ENCODE measurements at regions not wholly inside any gene's neighbourhood (a gene's known extent, or its start where the extent isn't known, plus 50 kb on each side); places are given as distances from the start of the nearest gene placed in this dataset.

DNA sequence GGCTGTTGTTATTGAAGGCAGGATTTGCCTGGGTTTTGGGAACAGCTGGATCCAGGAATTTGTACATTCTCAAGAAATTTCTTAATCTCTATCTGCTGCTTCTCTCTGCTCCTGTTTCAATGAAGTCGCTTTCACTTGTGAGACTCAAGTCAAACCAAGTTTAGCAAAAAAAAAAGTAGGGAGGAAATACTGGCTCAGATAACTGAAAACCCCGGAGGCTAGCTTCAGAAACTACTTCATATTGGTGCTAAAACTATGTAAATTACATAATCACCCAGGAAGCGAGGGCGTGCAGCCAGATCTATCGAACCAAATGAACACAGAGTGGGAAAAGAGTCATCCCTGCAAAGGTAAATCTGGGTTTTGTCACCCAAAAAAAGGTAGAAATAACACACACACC lies 68.3 kb upstream of the FICD start:
- H3K9me3 ChIP-seq (ENCODE audit: control insufficient read depth, insufficient read depth, low read length), result no peaks in the 10 kb centered on the region
- no peaks in the 10 kb centered on the region for H3K27me3 ChIP-seq (ENCODE audit: control insufficient read depth, insufficient read depth, low read length)
- no peak overlapping the region for H3K27ac ChIP-seq (ENCODE audit: low read depth, low read length)
- 0 out of 2 replicates have a peak overlapping the region, but pooled peaks have one; percentile 0 for H3K9ac ChIP-seq (ENCODE audit: low read depth, low read length)
- H3K36me3 ChIP-seq (ENCODE audit: control insufficient read depth, insufficient read depth, low read length), result no peaks in the 10 kb centered on the region
- no peak overlapping the region for H3K4me3 ChIP-seq (ENCODE audit: low read depth, low read length)
- H3K4me1 ChIP-seq (ENCODE audit: control insufficient read depth, insufficient read depth, low read length), result peaks cover 40% of the 10 kb centered on the region

DNA sequence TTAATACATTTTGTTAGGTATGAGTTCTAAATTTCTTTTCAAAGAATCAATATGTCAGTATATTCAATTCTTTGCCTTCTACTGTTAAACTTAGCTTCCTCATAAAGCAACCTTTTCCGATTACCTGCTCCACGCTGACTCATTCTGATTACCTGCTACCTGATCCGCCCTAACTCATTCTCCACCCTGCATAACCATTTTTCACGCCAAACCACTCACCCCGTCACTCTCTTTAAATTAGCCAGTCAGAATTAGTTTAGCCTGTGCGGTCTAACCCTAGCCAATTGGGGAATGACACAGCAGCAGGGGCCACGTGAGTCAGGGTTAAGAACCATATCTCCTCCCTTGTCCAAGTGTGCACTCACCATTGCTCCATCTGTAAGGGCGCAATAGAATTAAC lies 72.2 kb upstream of the FICD start:
- H3K27ac ChIP-seq (ENCODE audit: low read depth, low read length), result peak overlapping the region; percentile 91
- peaks cover 44% of the 10 kb centered on the region for H3K4me1 ChIP-seq (ENCODE audit: control insufficient read depth, insufficient read depth, low read length)
- H3K9me3 ChIP-seq (ENCODE audit: control insufficient read depth, insufficient read depth, low read length), result no peaks in the 10 kb centered on the region
- H3K9ac ChIP-seq (ENCODE audit: low read depth, low read length), result no peak overlapping the region; the same call in 1 of the 2 replicates
- no peaks in the 10 kb centered on the region for H3K36me3 ChIP-seq (ENCODE audit: control insufficient read depth, insufficient read depth, low read length)
- no peak overlapping the region for H3K4me3 ChIP-seq (ENCODE audit: low read depth, low read length)
- no peaks in the 10 kb centered on the region for H3K27me3 ChIP-seq (ENCODE audit: control insufficient read depth, insufficient read depth, low read length)

DNA sequence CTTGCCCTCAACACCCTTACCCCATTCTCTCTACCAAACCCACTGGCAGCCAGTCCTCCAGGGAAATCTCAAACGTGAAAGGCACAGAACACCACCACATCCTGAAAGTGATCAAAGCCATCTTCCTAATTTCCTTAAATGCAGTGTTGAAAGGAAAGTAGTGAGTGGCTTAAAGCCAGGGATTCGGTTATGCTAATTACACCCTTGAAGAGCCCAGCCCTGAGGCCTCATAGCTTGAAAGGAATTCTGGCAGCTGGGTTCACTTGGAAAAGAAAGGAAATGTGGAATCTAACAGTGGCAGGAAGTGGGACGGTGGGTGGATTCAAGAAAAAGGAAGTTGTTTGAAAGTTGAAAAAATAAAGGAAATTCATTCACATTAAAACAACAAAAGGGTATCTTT lies 73.0 kb upstream of the FICD start:
- no peaks in the 10 kb centered on the region for H3K9me3 ChIP-seq (ENCODE audit: control insufficient read depth, insufficient read depth, low read length)
- H3K27ac ChIP-seq (ENCODE audit: low read depth, low read length), result peak overlapping the region; percentile 91
- H3K4me1 ChIP-seq (ENCODE audit: control insufficient read depth, insufficient read depth, low read length), result peaks cover 37% of the 10 kb centered on the region
- H3K27me3 ChIP-seq (ENCODE audit: control insufficient read depth, insufficient read depth, low read length), result no peaks in the 10 kb centered on the region
- H3K9ac ChIP-seq (ENCODE audit: low read depth, low read length), result peak overlapping the region; percentile 8; the same call in 1 of the 2 replicates
- no peaks in the 10 kb centered on the region for H3K36me3 ChIP-seq (ENCODE audit: control insufficient read depth, insufficient read depth, low read length)
- peak overlapping the region; percentile 29 for H3K4me3 ChIP-seq (ENCODE audit: low read depth, low read length)

DNA sequence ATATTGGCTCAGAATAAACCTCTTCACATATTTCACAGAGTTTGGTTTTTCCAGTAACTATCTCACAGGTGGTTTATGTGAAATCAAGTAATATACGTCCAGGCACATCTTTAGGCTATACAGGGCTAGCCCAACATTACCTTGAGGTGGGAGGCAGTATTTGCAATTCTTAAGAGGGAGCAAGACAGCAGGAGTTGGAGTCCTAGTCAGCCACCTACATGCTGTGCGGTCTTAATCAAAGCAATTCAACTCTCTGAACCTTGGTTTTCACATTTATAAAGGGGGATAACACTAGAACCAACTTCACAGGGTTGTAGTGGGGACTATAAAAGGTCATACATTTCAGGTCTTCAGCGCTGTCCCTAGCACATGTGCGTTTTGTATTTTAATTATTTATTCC lies 73.5 kb upstream of the FICD start:
- Histone ChIP-seq H3K9me3 (ENCODE audit: control insufficient read depth, insufficient read depth, low read length) (no peaks in the 10 kb centered on the region), H3K36me3 (ENCODE audit: control insufficient read depth, insufficient read depth, low read length) (no peaks in the 10 kb centered on the region), H3K9ac (ENCODE audit: low read depth, low read length) (peak overlapping the region; percentile 8), H3K27ac (ENCODE audit: low read depth, low read length) (peak overlapping the region; percentile 91), H3K27me3 (ENCODE audit: control insufficient read depth, insufficient read depth, low read length) (no peaks in the 10 kb centered on the region), H3K4me1 (ENCODE audit: control insufficient read depth, insufficient read depth, low read length) (peaks cover 31% of the 10 kb centered on the region), H3K4me3 (ENCODE audit: low read depth, low read length) (peak overlapping the region; percentile 29)

DNA sequence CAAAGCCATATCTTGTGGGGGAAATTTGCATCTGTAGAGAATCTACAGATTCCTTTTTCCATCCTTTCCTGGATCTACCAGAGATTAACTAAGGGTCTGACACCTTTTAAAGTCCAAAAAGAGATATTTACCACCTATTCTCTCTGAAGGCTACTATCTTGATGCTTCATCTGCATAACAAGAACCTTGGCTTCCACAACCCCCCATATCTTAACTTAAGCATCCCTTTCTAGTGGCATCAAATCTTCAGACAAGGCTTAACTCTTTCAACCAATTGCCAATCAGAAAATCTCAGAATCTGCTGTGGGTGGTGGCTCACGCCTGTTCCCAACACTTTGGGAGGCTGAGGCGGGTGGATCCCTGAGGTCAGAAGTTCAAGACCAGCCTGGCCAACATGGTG lies 74.3 kb upstream of the FICD start:
- no peaks in the 10 kb centered on the region for H3K27me3 ChIP-seq (ENCODE audit: control insufficient read depth, insufficient read depth, low read length)
- no peaks in the 10 kb centered on the region for H3K36me3 ChIP-seq (ENCODE audit: control insufficient read depth, insufficient read depth, low read length)
- H3K27ac ChIP-seq (ENCODE audit: low read depth, low read length), result no peak overlapping the region
- peaks cover 28% of the 10 kb centered on the region for H3K4me1 ChIP-seq (ENCODE audit: control insufficient read depth, insufficient read depth, low read length)
- H3K4me3 ChIP-seq (ENCODE audit: low read depth, low read length), result no peak overlapping the region
- no peaks in the 10 kb centered on the region for H3K9me3 ChIP-seq (ENCODE audit: control insufficient read depth, insufficient read depth, low read length)
- H3K9ac ChIP-seq (ENCODE audit: low read depth, low read length), result no peak overlapping the region

DNA sequence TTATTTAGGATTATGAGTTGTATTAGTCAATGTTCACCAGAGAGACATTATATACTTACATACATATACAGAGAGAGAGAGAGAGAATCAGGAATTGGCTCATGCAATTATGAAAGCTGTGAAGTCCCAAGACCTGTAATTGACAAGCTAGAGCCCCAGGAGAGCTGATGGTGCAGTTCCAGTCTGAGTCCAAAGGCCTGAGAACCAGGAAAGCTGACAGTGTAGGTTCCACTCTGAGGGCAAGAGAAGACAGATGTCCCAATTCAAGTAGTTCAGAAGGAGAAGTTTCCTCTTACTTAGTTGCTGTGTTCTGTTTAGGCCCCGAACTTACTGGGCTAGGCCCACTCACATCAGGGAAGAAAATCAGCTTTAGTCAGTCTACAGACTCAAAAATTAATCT lies 76.4 kb upstream of the FICD start:
- no peaks in the 10 kb centered on the region for H3K9me3 ChIP-seq (ENCODE audit: control insufficient read depth, insufficient read depth, low read length)
- no peak overlapping the region for H3K9ac ChIP-seq (ENCODE audit: low read depth, low read length)
- no peaks in the 10 kb centered on the region for H3K27me3 ChIP-seq (ENCODE audit: control insufficient read depth, insufficient read depth, low read length)
- H3K27ac ChIP-seq (ENCODE audit: low read depth, low read length), result no peak overlapping the region
- H3K4me3 ChIP-seq (ENCODE audit: low read depth, low read length), result no peak overlapping the region
- no peaks in the 10 kb centered on the region for H3K36me3 ChIP-seq (ENCODE audit: control insufficient read depth, insufficient read depth, low read length)
- peaks cover 25% of the 10 kb centered on the region for H3K4me1 ChIP-seq (ENCODE audit: control insufficient read depth, insufficient read depth, low read length)

DNA sequence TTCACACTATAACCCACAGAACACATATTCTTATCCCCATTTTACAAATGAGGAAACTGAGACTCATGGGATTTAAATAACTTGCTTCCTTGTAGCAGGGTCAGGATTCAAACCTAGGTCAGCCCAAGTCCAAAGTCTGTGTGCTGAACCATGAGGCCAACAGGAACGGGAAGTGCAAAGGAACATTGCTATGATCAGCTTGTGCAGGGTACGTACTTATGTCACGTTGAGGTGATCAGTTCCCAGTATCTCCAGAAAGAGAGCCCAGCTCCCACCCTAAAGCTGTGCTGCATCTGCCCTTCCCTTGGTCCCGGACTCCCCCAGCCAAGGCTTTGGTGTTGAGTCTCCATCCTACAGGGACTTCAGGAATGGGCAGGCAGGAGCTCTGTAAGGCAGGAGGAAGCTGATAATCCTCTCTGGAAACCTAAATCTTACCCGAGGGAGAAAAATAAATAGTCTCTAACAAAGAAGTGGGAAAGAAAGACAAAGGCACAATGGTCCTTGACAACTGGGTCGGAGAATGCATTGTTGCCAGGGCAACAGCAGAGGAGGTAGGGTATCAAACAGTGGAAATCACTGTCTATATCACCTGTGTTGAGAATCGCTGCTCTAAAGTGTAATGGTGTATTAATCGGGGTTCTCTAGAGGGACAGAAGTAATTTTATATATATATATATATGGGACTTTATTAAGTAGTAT lies 82.5 kb upstream of the FICD start:
- no peaks in the 10 kb centered on the region for H3K36me3 ChIP-seq (ENCODE audit: control insufficient read depth, insufficient read depth, low read length)
- H3K27me3 ChIP-seq (ENCODE audit: control insufficient read depth, insufficient read depth, low read length), result no peaks in the 10 kb centered on the region
- H3K9ac ChIP-seq (ENCODE audit: low read depth, low read length), result no peak overlapping the region
- no peak overlapping the region for H3K27ac ChIP-seq (ENCODE audit: low read depth, low read length)
- H3K4me3 ChIP-seq (ENCODE audit: low read depth, low read length), result no peak overlapping the region
- no peaks in the 10 kb centered on the region for H3K4me1 ChIP-seq (ENCODE audit: control insufficient read depth, insufficient read depth, low read length)
- H3K9me3 ChIP-seq (ENCODE audit: control insufficient read depth, insufficient read depth, low read length), result no peaks in the 10 kb centered on the region

DNA sequence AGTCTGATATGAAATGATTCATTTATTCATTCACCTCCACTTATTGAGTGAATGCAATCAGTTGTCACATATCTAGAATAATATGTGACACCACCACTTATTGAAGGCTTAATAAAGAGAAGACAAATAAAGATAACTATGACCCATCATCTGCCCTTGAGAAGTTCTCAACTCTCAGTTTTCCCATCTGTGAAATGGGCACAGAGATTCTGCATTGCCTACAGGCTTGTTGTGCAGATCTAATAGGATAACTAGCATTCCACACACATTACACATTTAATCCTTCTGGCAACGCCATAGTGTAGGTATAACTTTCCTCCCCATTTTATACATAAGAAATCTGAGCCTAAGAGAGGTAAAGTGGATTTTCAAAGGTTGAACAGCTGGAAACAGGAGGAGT lies 84.2 kb upstream of the FICD start:
- Histone ChIP-seq H3K4me3 (ENCODE audit: low read depth, low read length) (no peak overlapping the region), H3K9ac (ENCODE audit: low read depth, low read length) (no peak overlapping the region), H3K27me3 (ENCODE audit: control insufficient read depth, insufficient read depth, low read length) (no peaks in the 10 kb centered on the region), H3K36me3 (ENCODE audit: control insufficient read depth, insufficient read depth, low read length) (no peaks in the 10 kb centered on the region), H3K4me1 (ENCODE audit: control insufficient read depth, insufficient read depth, low read length) (no peaks in the 10 kb centered on the region), H3K27ac (ENCODE audit: low read depth, low read length) (no peak overlapping the region), H3K9me3 (ENCODE audit: control insufficient read depth, insufficient read depth, low read length) (no peaks in the 10 kb centered on the region)

DNA sequence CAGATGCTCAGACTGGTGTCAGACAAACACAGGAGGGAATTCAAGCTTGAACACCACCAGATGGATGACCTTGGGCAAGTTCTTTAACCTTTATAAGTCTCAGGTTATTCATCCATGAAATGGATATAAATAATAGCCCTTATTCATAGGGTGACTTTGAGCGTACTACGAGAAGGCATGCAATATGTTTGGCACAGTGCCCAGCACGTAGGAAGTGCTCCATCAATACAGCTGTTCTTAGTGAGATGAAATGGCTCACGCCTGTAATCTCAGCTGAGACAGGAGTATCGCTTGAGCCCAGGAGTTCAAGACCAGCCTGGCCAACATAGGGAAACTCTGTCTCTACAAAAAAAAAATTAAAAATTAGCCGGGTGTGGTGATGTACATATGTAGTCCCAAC lies 84.8 kb upstream of the FICD start:
- no peak overlapping the region for H3K4me3 ChIP-seq (ENCODE audit: low read depth, low read length)
- no peaks in the 10 kb centered on the region for H3K9me3 ChIP-seq (ENCODE audit: control insufficient read depth, insufficient read depth, low read length)

DNA sequence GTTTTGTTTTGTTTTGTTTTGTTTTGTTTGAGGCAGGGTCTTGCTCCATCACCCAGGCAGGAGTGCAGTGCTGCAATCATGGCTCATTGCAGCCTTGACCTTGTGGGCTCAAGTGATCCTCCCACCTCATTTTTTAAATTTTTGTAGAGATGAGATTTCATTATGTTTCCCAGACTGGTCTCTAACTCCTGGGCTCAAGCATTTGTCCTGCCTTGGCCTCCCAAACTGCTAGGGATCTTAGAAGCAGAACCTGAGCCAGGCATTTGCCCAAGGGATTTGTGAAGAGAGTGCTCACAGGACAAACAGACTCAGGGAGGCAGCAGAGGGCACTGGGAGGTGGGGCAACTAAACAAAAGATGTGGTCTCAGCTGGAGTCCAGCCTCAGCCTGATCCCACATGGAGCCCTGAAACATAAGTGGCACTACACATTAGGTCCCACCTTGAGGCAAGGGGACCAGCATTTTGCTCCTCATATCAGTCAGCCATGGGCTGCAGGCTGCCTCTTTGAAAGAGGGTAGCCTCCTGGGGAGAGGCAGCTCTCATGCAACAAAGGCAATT lies 86.2 kb upstream of the CMKLR1 start:
- Histone ChIP-seq H3K36me3 (ENCODE audit: control insufficient read depth, insufficient read depth, low read length) (no peaks in the 10 kb centered on the region), H3K4me3 (ENCODE audit: low read depth, low read length) (no peak overlapping the region), H3K27me3 (ENCODE audit: control insufficient read depth, insufficient read depth, low read length) (no peaks in the 10 kb centered on the region), H3K9me3 (ENCODE audit: control insufficient read depth, insufficient read depth, low read length) (no peaks in the 10 kb centered on the region), H3K9ac (ENCODE audit: low read depth, low read length) (no peak overlapping the region), H3K27ac (ENCODE audit: low read depth, low read length) (no peak overlapping the region), H3K4me1 (ENCODE audit: control insufficient read depth, insufficient read depth, low read length) (peaks cover 5% of the 10 kb centered on the region; the same call in 1 of the 2 replicates)

More for the DNA sequence above, 84.8 kb upstream of the FICD start:
- Histone ChIP-seq H3K9ac (ENCODE audit: low read depth, low read length) (no peak overlapping the region), H3K27ac (ENCODE audit: low read depth, low read length) (no peak overlapping the region), H3K36me3 (ENCODE audit: control insufficient read depth, insufficient read depth, low read length) (no peaks in the 10 kb centered on the region), H3K4me1 (ENCODE audit: control insufficient read depth, insufficient read depth, low read length) (peaks cover 5% of the 10 kb centered on the region; the same call in 1 of the 2 replicates), H3K27me3 (ENCODE audit: control insufficient read depth, insufficient read depth, low read length) (no peaks in the 10 kb centered on the region)

DNA sequence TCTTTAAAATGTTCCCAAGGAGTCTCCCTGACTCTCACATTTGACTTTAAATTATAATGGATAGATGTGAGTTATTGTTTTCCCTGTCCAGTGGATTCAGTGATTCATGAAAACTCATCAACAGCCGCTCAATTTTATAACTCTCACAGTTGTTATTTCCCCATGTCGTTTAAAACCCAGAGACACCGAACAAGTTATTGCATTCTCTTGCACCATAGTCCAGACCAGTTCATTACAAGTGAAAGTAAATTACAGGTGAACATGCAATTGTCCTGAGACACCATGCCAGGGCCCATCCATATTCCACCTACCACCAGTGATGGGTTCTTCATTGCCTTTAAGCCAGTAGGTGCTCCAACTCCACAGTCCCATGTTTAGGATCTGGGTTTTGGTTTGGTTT lies 85.7 kb upstream of the CMKLR1 start:
- Histone ChIP-seq H3K27ac (ENCODE audit: low read depth, low read length) (no peak overlapping the region), H3K4me3 (ENCODE audit: low read depth, low read length) (no peak overlapping the region), H3K27me3 (ENCODE audit: control insufficient read depth, insufficient read depth, low read length) (no peaks in the 10 kb centered on the region), H3K36me3 (ENCODE audit: control insufficient read depth, insufficient read depth, low read length) (no peaks in the 10 kb centered on the region), H3K4me1 (ENCODE audit: control insufficient read depth, insufficient read depth, low read length) (peaks cover 5% of the 10 kb centered on the region; the same call in 1 of the 2 replicates), H3K9me3 (ENCODE audit: control insufficient read depth, insufficient read depth, low read length) (no peaks in the 10 kb centered on the region), H3K9ac (ENCODE audit: low read depth, low read length) (no peak overlapping the region)
